ENCODE measurements at regions not wholly inside any gene's neighbourhood (a gene's known extent, or its start where the extent isn't known, plus 50 kb on each side); places are given as distances from the start of the nearest gene placed in this dataset.

- no peak for TF ChIP-seq FOXA2 (IDR thresholded peaks at IDR 0.05)
- no peak for TF ChIP-seq JUND (IDR thresholded peaks at IDR 0.05)
- TF ChIP-seq GABPA (IDR thresholded peaks at IDR 0.05 in 1 of 2, conservative IDR thresholded peaks at IDR 0.05 in 1 of 2): no peak
- TF ChIP-seq RXRA (IDR thresholded peaks at IDR 0.05): no peak
- TF ChIP-seq MAX (IDR thresholded peaks at IDR 0.05): no peak
- TF ChIP-seq HNF4A (conservative IDR thresholded peaks at IDR 0.05): no peak
- no peak for TF ChIP-seq HNF4G (IDR thresholded peaks at IDR 0.05)
- TF ChIP-seq FOXA1 (IDR thresholded peaks at IDR 0.05): no peak
- TF ChIP-seq ZBTB33 (IDR thresholded peaks at IDR 0.05): no peak
- no peak for TF ChIP-seq YY1 (IDR thresholded peaks at IDR 0.05)
- H3K27me3 ChIP-seq (ENCODE audit: control insufficient read depth in 4 of 4, insufficient read depth in 4 of 4, low read length in 3 of 4): no peaks in the 10 kb centered on the region
- H3K9ac ChIP-seq (ENCODE audit: low read depth in 1 of 2, low read length in 2 of 2): no peak overlapping the region
- 77% methylated on average over 4 of the region's 4 CpGs for WGBS
- no peak overlapping the region for H3K27ac ChIP-seq (ENCODE audit: low read depth in 1 of 2, low read length in 2 of 2)
- no peak overlapping the region for H3K4me3 ChIP-seq (ENCODE audit: low read depth in 1 of 3, low read length in 3 of 3)
- DNase-seq (ENCODE audit: low spot score): no peak
- H3K4me1 ChIP-seq (ENCODE audit: control insufficient read depth in 4 of 4, insufficient read depth in 4 of 4, low read length in 3 of 4): no peaks in the 10 kb centered on the region
- no peaks in the 10 kb centered on the region for H3K9me3 ChIP-seq (ENCODE audit: control insufficient read depth in 4 of 4, low read length in 3 of 4)
- no peaks in the 10 kb centered on the region for H3K36me3 ChIP-seq (ENCODE audit: control insufficient read depth in 4 of 4, insufficient read depth in 3 of 4, low read depth in 1 of 4, low read length in 3 of 4)
Measured at GRCh38 chr17:70796757-70797156, 627.4 kb downstream of the KCNJ2 start.

- no peaks in the 10 kb centered on the region for H3K36me3 ChIP-seq (ENCODE audit: control insufficient read depth in 4 of 4, insufficient read depth in 3 of 4, low read depth in 1 of 4, low read length in 3 of 4)
- H3K27ac ChIP-seq (ENCODE audit: low read depth in 1 of 2, low read length in 2 of 2): no peak overlapping the region
- H3K4me1 ChIP-seq (ENCODE audit: control insufficient read depth in 4 of 4, insufficient read depth in 4 of 4, low read length in 3 of 4): no peaks in the 10 kb centered on the region
- no peak for DNase-seq (ENCODE audit: low spot score)
- no peaks in the 10 kb centered on the region for H3K27me3 ChIP-seq (ENCODE audit: control insufficient read depth in 4 of 4, insufficient read depth in 4 of 4, low read length in 3 of 4)
- H3K9ac ChIP-seq (ENCODE audit: low read depth in 1 of 2, low read length in 2 of 2): no peak overlapping the region
- H3K4me3 ChIP-seq (ENCODE audit: low read depth in 1 of 3, low read length in 3 of 3): no peak overlapping the region
- TF ChIP-seq JUND (IDR thresholded peaks at IDR 0.05) (no peak), TAF1 (conservative IDR thresholded peaks at IDR 0.05) (no peak), NR2F2 (IDR thresholded peaks at IDR 0.05) (no peak), FOXA2 (IDR thresholded peaks at IDR 0.05) (no peak), HNF4G (IDR thresholded peaks at IDR 0.05) (no peak), FOXA1 (IDR thresholded peaks at IDR 0.05) (no peak), ATF3 (IDR thresholded peaks at IDR 0.05) (no peak), SP1 (IDR thresholded peaks at IDR 0.05) (no peak), RAD21 (IDR thresholded peaks at IDR 0.05) (no peak), MAX (IDR thresholded peaks at IDR 0.05) (no peak), RXRA (IDR thresholded peaks at IDR 0.05) (no peak), EGR1 (IDR thresholded peaks at IDR 0.05; ENCODE audit: low read depth in 2 of 2) (no peak), HNF4A (conservative IDR thresholded peaks at IDR 0.05) (no peak), REST (IDR thresholded peaks at IDR 0.05) (no peak), ZBTB33 (IDR thresholded peaks at IDR 0.05) (no peak), GABPA (IDR thresholded peaks at IDR 0.05 in 1 of 2, conservative IDR thresholded peaks at IDR 0.05 in 1 of 2) (no peak)
- WGBS: 69% methylated on average over 5 of the region's 5 CpGs
- no peaks in the 10 kb centered on the region for H3K9me3 ChIP-seq (ENCODE audit: control insufficient read depth in 4 of 4, low read length in 3 of 4)
Measured at GRCh38 chr17:70797166-70797565, 627.8 kb downstream of the KCNJ2 start.

Measured in liver (tissue), 7 donors.